NT2/D1 (cell line): ENCODE measurements at regions not wholly inside any gene's neighbourhood (a gene's known extent, or its start where the extent isn't known, plus 50 kb on each side); places are given as distances from the start of the nearest gene placed in this dataset.
"Not testable (repeated sequence)": the region's sequence is repeated elsewhere in the genome, so short reads cannot be mapped to it uniquely, and the experiment has no call there.

Experiments used
- YY1 ChIP-seq: IDR thresholded peaks from 2 replicates; pipeline ENCODE4 v1.6.1; 2011; ENCODE audit not compliant: insufficient read length, insufficient read depth
- ZNF274 ChIP-seq: IDR thresholded peaks from 2 replicates; pipeline ENCODE4 v1.6.1; 2011; ENCODE audit warnings: mild to moderate bottlenecking, low read depth, low read length

DNA sequence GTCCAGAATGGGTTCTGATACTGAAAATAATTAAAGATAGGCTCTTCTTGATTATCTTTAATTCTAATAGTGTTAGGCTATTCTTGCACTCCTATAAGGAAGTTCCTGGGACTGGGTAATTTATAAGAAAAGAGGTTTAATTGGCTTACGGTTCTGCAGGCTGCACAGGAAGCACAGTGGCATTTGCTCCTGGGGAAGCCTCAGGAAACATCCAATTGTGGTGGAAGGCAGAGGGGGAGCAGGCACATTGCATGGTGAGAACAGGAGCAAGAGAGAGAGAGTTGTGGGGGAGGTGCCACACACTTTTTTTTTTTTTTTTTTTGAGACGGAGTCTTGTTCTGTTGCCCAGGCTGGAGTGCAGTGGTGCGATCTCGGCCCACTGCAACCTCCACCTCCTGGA lies 540.3 kb downstream of the RFPL4B start:
- TF ChIP-seq ZNF274, YY1: not testable (repeated sequence)
